Endothelial cell of hepatic sinusoid (primary cell): ENCODE measurements at regions not wholly inside any gene's neighbourhood (a gene's known extent, or its start where the extent isn't known, plus 50 kb on each side); places are given as distances from the start of the nearest gene placed in this dataset.

ENCODE experiments used
- in situ Hi-C: cut with HindIII; loops from 2 replicates; pipeline ENCODE4 v1.10.0; 2017; ENCODE audit warnings: low sequenced_read_pairs

- in situ Hi-C loops: no loop called here
Observed at GRCh38 chr21:38944903-38945302, 139.2 kb downstream of the ETS2 start.

- in situ Hi-C loops: no loop called here
Observed at GRCh38 chr21:38944402-38944801, 138.7 kb downstream of the ETS2 start.

DNA sequence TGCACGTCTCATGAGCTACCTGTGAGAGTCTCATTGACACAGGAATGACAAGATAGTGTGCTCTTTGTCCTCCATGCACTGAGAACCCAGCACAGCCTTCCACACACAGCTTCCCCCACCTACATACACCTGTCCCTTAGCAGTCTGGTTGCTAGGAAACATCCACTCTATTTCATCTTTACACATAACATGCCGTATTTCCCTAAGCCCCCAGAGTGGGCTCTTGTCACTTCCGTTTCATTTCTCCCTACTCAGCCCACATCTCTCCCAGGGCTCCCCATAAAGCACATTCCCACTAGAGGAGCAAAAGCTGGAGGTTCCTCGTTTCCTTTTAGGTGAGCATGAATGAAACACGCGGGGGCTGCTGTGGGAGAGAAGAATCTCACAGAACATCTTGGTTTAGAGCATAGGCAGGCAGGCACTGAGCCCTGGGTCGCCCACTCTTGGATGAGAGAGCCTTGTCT lies 137.1 kb downstream of the ETS2 start:
- in situ Hi-C loops: no loop called here

GRCh38 chr21:38938769-38939168 lies 133.0 kb downstream of the ETS2 start:
- in situ Hi-C loops: loop anchor here (5.0 kb wide), 1 partner anchor 51 kb away; no protein-coding TSS in a partner anchor

- in situ Hi-C loops: loop anchor here (5.0 kb wide), 1 partner anchor 51 kb away; no protein-coding TSS in a partner anchor
Observed at GRCh38 chr21:38938343-38938742, 132.6 kb downstream of the ETS2 start.

- in situ Hi-C loops: loop anchor here (5.0 kb wide), 1 partner anchor 51 kb away; no protein-coding TSS in a partner anchor
Observed at GRCh38 chr21:38937844-38938243, 132.1 kb downstream of the ETS2 start.

- in situ Hi-C loops: loop anchor here (5.0 kb wide), 1 partner anchor 50 kb away; no protein-coding TSS in a partner anchor
Observed at GRCh38 chr21:38937286-38937790, 131.6 kb downstream of the ETS2 start.

DNA sequence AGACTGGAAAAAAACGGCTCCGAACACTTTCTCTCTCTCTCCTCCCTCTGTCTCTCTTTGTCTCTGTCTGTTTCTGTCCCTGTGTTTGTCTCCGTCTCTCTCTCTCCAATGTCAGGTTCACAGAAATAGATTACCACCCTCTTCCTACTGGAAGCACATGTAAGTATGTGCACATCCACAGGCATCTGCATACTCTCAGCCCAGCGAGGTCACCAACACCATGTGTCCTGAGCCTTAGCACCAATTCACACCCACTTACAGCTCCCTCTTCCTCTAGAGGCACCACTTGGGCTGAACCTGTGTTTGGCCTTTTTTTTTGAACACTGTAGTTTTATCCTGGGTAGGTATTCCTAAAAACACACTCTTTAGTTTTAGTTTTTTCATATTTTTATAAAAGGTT lies 130.5 kb downstream of the ETS2 start:
- in situ Hi-C loops: loop anchor here (5.0 kb wide), 1 partner anchor 49 kb away; no protein-coding TSS in a partner anchor

DNA sequence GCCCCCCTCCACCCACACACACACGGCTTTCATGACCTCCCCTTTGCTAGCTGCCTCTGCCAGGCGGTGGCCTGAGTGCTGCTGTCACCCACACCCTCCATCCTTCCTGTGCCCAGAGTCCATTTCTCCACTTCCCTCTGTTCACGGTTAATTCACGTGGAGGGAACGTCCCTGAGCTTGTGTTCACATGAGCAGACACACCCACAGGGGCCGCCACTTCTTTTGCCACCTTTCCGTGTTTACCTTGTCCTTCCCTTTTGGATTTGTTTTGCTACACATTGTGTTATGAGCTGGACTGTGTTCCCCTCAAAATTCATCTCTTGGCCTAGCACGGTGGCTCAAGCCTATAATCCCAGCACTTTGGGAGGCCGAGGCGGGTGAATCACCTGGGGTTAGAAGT lies 128.0 kb downstream of the ETS2 start:
- in situ Hi-C loops: no loop called here

DNA sequence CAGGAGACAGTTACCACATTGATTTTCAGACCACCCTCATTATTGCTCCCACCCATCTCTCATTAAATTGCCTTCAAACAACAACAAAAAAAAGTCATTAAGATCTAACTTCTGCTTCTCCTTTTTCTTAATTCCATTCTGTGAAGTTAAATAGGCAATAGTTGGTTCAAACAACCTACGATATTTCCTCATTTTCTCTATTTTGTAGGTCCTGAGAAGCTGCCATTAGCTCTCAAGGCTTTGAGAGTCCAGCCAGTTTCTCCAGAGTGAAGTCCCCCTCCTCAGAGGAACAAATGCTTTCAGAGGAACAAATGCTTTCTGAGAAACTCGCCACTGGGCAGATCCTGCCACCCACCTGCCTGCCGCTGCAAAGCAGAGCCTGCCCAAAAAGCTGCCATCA lies 125.6 kb downstream of the ETS2 start:
- in situ Hi-C loops: no loop called here

GRCh38 chr21:38930853-38931252 lies 125.1 kb downstream of the ETS2 start:
- in situ Hi-C loops: no loop called here

GRCh38 chr21:38930066-38930465 lies 124.3 kb downstream of the ETS2 start:
- in situ Hi-C loops: no loop called here

DNA sequence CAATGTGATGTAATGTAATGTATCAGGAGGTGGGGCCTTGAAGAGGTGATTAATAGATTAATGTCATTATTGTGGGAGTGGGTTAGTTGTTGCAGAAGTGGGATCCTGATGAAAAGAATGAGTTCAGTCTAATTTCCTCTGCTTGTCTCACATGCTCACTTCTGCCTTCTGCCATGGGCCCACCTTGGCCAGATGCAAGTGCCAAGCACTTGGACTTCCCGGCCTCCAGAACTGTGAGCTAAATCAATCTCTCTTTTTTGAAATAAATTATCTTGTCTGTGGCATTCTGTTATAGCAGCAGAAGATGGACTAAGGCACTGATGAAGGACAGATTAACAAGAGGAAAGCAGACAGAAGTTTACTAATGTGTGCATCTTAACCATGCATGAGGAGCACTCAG lies 123.9 kb downstream of the ETS2 start:
- in situ Hi-C loops: no loop called here

DNA sequence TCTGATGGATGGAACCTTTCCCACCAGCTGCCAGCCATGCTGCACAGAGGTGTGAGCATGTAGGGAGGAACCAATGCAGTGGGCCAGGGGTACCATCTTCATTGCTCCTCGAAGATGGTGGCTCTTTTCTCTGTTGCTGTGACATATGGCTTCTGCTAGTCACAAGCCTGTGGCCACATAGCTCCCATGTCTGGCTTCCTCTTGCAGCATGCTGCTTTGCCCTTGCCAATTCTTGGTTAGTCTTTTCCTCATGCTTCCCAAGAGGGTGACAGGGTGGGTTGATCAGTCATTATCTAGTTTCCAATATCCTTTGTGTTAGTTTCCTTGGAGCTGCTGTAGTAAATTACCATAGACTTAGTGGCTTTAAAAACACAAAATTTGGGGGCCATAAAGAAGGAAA lies 123.4 kb downstream of the ETS2 start:
- in situ Hi-C loops: no loop called here

GRCh38 chr21:38927776-38928175 lies 122.0 kb downstream of the ETS2 start:
- in situ Hi-C loops: no loop called here

DNA sequence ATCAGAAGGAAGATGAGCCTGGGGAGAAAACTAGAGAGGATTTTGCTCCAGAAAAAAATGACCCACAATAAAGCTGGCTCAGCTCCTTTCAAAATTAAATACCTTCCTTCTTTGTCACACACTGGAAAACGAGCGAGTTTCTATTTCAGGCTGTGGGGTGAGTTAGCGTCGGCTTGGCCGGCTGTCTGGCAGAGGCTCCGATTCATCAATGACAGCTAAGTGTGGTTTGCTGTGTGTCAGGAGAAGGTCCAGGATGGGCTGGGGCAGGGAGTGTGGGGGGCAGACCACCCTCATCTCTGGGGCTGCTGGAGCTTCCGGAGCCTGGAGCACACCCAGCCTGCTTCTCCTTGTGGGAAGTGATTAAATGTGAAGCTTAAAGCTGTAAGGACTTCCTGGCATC lies 120.2 kb downstream of the ETS2 start:
- in situ Hi-C loops: no loop called here

GRCh38 chr21:38925478-38925877 lies 119.7 kb downstream of the ETS2 start:
- in situ Hi-C loops: no loop called here

DNA sequence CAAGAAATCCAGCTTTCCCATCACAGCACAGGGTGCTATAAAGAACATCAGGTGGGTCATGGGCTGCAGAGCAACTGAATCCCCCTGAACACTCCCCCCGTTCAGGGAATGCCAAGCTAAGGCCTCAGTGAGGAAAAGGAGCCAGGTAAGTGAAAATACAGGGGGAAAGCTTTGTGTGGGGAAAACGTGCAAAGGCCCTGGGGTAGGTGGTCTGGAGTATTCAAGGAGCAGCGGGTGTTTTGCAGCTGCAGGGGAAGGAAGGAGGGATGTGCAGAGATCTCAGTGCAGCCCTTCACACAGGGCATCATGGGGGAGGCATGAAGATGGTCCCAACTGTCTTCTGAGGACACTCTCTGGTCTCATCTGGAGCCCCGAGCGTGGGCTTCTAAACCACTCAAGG lies 119.2 kb downstream of the ETS2 start:
- in situ Hi-C loops: no loop called here

DNA sequence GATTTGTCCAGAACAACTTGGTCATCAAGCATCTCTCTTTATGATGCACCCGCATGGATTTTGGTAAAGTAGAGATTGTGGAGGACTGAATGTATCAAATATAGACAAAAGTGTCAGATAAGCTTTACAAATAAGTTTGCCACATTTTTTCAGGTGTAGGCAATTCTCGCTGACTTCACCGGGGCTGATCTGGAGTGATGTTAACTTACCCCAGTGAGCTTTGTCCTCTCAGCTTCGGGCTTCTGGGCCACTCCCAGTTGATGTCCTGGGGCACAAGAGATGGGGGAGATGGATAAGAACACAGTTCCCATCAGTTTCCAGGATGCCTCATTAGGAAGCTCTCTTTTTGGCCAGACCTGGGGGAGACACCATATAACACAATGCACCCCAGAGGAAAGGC lies 117.7 kb downstream of the ETS2 start:
- in situ Hi-C loops: no loop called here

DNA sequence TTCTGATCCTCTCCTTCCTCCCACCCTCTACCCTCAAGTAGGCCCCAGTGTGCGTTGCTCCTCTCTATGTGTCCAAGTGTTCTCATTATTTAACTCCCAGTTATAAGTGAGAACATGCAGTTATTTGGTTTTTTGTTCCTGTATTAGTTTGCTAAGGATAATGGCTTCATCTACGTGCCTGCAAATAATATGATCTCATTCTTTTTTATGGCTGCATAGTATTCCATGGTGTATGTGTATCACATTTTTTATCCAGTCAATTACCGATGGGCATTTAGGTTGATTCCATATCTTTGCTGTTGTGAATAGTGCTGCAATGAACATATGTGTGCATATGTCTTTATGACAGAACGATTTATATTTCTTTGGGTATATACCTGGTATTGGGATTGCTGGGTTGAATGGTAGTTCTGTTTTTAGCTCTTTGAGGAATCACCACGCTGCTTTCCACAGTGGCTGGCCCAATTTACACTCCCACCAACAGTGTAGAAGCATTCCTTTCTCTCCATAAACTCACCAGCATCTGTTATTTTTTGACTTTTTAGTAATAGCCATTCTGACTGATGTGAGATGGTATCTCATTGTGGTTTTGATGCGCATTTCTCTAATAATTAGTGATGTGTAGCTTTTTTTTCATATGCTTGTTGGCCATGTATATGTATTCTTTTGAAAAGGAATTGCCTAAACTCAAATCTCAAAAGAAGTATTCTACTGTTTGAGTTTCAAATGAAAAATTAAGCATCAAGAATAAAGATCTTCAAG lies 116.9 kb downstream of the ETS2 start:
- in situ Hi-C loops: no loop called here

- in situ Hi-C loops: no loop called here
Observed at GRCh38 chr21:38921511-38922251, 116.0 kb downstream of the ETS2 start.
